ENCODE measurements at regions not wholly inside any gene's neighbourhood (a gene's known extent, or its start where the extent isn't known, plus 50 kb on each side); places are given as distances from the start of the nearest gene placed in this dataset.
"Not testable (repeated sequence)": the region's sequence is repeated elsewhere in the genome, so short reads cannot be mapped to it uniquely, and the experiment has no call there.

GRCh38 chr17:15856745-15857144, 88.2 kb upstream of the ADORA2B start:
- H3K27ac ChIP-seq; H3K36me3 ChIP-seq; H3K9me3 ChIP-seq; H3K27me3 ChIP-seq (replicated peaks in 1 of 7); intact Hi-C loops (cut with DNase I; ENCODE audit: low total_unique reads); H3K4me1 ChIP-seq; H3K4me3 ChIP-seq; DNase-seq: not testable (repeated sequence)
- WGBS, 5 donors, result 84 to 100% (median 86%) methylated on average over 1 to 2 of the region's 2 CpGs

DNA sequence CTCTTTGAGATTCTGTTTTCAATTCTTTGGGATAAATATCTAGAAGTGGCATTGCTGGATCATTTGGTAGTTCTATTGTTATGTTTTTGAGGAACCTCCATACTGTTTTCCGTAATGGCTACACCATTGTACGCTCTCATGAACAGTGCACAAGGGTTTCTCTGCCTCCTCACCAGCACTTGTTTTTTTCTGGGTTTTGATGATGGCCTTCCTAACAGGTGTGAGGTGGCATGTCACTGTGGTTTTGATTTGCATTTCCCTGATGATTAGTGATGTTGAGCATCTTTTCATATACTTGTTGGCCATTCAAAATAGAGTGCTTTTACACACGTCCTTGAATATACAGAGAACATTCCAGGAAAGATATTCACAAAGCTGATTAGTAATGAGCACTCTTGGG, 86.8 kb upstream of the ADORA2B start:
- H3K27me3 ChIP-seq (replicated peaks in 1 of 7); H3K36me3 ChIP-seq; H3K27ac ChIP-seq; DNase-seq; H3K4me3 ChIP-seq; H3K9me3 ChIP-seq; intact Hi-C loops (cut with DNase I; ENCODE audit: low total_unique reads); H3K4me1 ChIP-seq: not testable (repeated sequence)
- WGBS, 5 donors, result 69 to 87% (median 81%) methylated on average over 2 to 3 of the region's 3 CpGs

DNA sequence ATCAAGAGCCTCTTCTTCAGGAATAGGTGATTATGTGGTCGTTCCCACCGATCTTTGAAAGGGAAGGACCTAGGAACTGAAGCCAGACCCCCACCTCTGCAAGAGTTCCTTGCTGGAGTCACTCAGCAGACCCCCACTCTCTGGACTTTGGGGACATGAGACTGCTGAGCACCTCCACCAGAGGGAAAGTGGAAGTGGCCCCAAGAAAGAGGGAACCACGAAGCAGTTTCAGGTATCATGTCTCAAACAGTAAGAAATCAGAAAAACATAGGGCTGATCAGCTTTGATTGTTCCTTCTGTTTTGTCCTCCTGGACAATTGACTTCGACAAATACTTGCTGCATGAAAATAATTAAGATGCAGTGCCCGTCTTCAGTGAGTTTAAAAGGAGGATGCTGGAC, 84.2 kb upstream of the ADORA2B start:
- intact Hi-C loops (cut with DNase I; ENCODE audit: low total_unique reads); H3K36me3 ChIP-seq; H3K27ac ChIP-seq; H3K9me3 ChIP-seq; H3K27me3 ChIP-seq (replicated peaks in 1 of 7); H3K4me3 ChIP-seq; DNase-seq; H3K4me1 ChIP-seq: not testable (repeated sequence)
- WGBS, 5 donors, result 82 to 89% (median 84%) methylated on average over 5 of the region's 5 CpGs

DNA sequence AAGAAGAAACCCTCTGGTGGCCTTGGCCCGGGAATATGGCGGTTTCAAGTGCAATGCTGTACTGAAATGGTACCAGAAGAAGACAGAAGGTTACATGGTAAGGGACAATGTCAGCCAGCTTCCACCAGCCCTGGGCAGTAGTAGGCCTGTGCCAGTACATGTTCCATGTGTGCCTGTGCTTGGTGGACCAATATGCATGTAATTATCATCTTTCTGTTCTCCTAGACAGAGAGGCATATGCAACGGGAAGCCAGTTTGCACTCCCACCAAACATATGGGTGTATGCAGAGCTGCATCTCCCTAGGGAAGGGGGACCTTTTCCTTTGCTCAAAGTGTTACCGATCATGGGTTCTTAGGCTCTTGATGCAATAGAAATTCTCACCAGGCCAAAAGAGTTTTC, 80.9 kb upstream of the ADORA2B start:
- H3K4me1 ChIP-seq; H3K9me3 ChIP-seq; H3K36me3 ChIP-seq; intact Hi-C loops (cut with DNase I; ENCODE audit: low total_unique reads); H3K27me3 ChIP-seq (replicated peaks in 1 of 7); H3K4me3 ChIP-seq; H3K27ac ChIP-seq; DNase-seq: not testable (repeated sequence)
- 82 to 98% (median 89%) methylated on average over 3 to 4 of the region's 4 CpGs for WGBS, 5 donors

DNA sequence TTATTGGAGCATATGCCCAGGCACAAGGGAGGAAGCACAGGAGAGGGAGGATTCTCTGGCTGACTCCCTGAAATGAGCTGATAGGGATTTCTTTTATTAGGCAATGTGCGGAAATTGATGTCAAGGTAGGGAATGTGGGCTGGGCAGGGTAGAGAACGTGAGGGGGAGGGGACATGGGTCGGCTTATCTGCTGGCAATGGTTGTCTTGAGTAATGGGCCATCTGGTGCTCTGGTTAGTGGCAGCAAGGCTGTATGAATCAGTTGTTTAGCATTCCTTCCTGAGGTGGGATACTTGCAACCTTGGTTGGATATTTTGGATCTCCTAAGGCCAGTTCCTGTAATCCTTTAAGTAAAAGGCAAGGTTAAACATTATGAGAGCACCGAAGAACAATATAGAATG, 80.5 kb upstream of the ADORA2B start:
- 75 to 85% (median 81%) methylated on average over 3 to 4 of the region's 4 CpGs for WGBS, 5 donors
- H3K4me1 ChIP-seq; H3K36me3 ChIP-seq; intact Hi-C loops (cut with DNase I; ENCODE audit: low total_unique reads); H3K9me3 ChIP-seq; H3K27me3 ChIP-seq (replicated peaks in 1 of 7); H3K4me3 ChIP-seq; H3K27ac ChIP-seq; DNase-seq: not testable (repeated sequence)

- H3K4me3 ChIP-seq; intact Hi-C loops (cut with DNase I; ENCODE audit: low total_unique reads); H3K27me3 ChIP-seq (replicated peaks in 1 of 7); DNase-seq; H3K36me3 ChIP-seq; H3K9me3 ChIP-seq; H3K27ac ChIP-seq; H3K4me1 ChIP-seq: not testable (repeated sequence)
- 91 to 99% (median 97%) methylated on average over 3 of the region's 3 CpGs for WGBS, 5 donors
Measured at GRCh38 chr17:15866015-15866414, 78.9 kb upstream of the ADORA2B start.

GRCh38 chr17:15867331-15867730, 77.6 kb upstream of the ADORA2B start:
- H3K9me3 ChIP-seq; H3K36me3 ChIP-seq; H3K27ac ChIP-seq; DNase-seq; intact Hi-C loops (cut with DNase I; ENCODE audit: low total_unique reads); H3K4me1 ChIP-seq; H3K4me3 ChIP-seq; H3K27me3 ChIP-seq (replicated peaks in 1 of 7): not testable (repeated sequence)
- WGBS, 5 donors, result 93 to 98% (median 95%) methylated on average over 17 to 30 of the region's 31 CpGs

DNA sequence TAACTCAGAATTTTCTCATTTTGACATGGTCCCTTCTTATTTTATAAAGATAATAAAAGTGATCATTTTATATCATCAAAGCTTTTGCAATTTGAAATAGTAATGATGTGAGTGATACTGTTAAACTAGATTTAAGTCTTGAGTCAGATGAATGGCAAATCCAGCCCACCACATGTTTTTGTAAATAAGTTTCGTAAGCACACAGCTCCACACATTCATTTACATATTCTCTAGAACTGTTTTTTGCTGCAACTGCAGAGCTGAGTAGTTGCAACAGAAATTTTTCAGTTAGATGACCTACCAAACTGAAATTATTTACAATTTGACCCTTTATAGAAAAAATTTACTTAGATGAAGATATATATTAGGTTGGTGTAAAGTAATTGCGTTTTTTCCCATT, 75.1 kb upstream of the ADORA2B start:
- 75 to 80% methylated on average over 1 of the region's 2 CpGs; no CpG with 5 or more reads in 3 of the 5 donors for WGBS, 5 donors
- H3K27me3 ChIP-seq (replicated peaks in 1 of 7); H3K27ac ChIP-seq; DNase-seq; H3K4me1 ChIP-seq; intact Hi-C loops (cut with DNase I; ENCODE audit: low total_unique reads); H3K9me3 ChIP-seq; H3K4me3 ChIP-seq; H3K36me3 ChIP-seq: not testable (repeated sequence)

GRCh38 chr17:15872677-15873076, 72.3 kb upstream of the ADORA2B start:
- H3K27me3 ChIP-seq (replicated peaks in 1 of 7); H3K4me1 ChIP-seq; H3K27ac ChIP-seq; H3K9me3 ChIP-seq; DNase-seq; intact Hi-C loops (cut with DNase I; ENCODE audit: low total_unique reads); H3K4me3 ChIP-seq; H3K36me3 ChIP-seq: not testable (repeated sequence)
- 69 to 83% (median 78%) methylated on average over 4 of the region's 4 CpGs for WGBS, 5 donors

- H3K36me3 ChIP-seq; H3K9me3 ChIP-seq; H3K4me3 ChIP-seq; H3K4me1 ChIP-seq; intact Hi-C loops (cut with DNase I; ENCODE audit: low total_unique reads); DNase-seq; H3K27ac ChIP-seq; H3K27me3 ChIP-seq (replicated peaks in 1 of 7): not testable (repeated sequence)
- 76 to 87% (median 84%) methylated on average over 7 of the region's 7 CpGs for WGBS, 5 donors
Measured at GRCh38 chr17:15877882-15878500, 66.9 kb upstream of the ADORA2B start.
